HL-60 (cell line): ENCODE measurements at regions not wholly inside any gene's neighbourhood (a gene's known extent, or its start where the extent isn't known, plus 50 kb on each side); places are given as distances from the start of the nearest gene placed in this dataset.

Source experiments
- DNase-seq, 2 experiments: peaks; one replicate each; pipeline ENCODE4 v3.0.0-alpha.2; 2010 to 2020; ENCODE audit warnings: low read depth in 1 of 2, low spot score in 1 of 2
- H3K27ac ChIP-seq: fragments of 250-450 bp; sonication (Bioruptor Pico); replicated peaks from 2 replicates; pipeline ENCODE4 v1.5.1; 2020; ENCODE audit warnings: mild to moderate bottlenecking, moderate library complexity
- H3K27me3 ChIP-seq: fragments of 250-450 bp; sonication (Bioruptor Pico); 2 replicates; pipeline ENCODE4 v1.5.1; 2021; ENCODE audit warnings: mild to moderate bottlenecking, moderate library complexity; ENCODE audit not compliant: insufficient read depth, poor library complexity, severe bottlenecking
- H3K4me3 ChIP-seq: replicated peaks from 2 replicates; pipeline ENCODE4 v1.5.1; 2011; ENCODE audit warnings: mild to moderate bottlenecking, control low read depth, low read length; ENCODE audit not compliant: insufficient read depth
- CTCF ChIP-seq: IDR thresholded peaks from one replicate; pipeline ENCODE4 v1.5.1; 2011; ENCODE audit warnings: low read length, control low read depth, inconsistent platforms; ENCODE audit not compliant: insufficient read depth
- GABPA ChIP-seq: IDR thresholded peaks from 2 replicates; pipeline ENCODE4 v1.6.1; 2012; ENCODE audit warnings: low read depth
- POLR2AphosphoS5 ChIP-seq: IDR thresholded peaks from 2 replicates; pipeline ENCODE4 v1.6.1; 2012; ENCODE audit warnings: low read depth
- REST ChIP-seq: IDR thresholded peaks from 2 replicates; pipeline ENCODE4 v1.6.1; 2012; ENCODE audit warnings: low read depth; ENCODE audit not compliant: insufficient replicate concordance
- SPI1 ChIP-seq: IDR thresholded peaks from 2 replicates; pipeline ENCODE4 v1.6.1; 2012; ENCODE audit warnings: low read depth, mild to moderate bottlenecking, borderline replicate concordance

GRCh38 chr13:79197933-79198332 is 208.1 kb downstream of the RBM26 start:
- no peaks in the 10 kb centered on the region for H3K27me3 ChIP-seq
- DNase-seq, result no peak
- no peak overlapping the region for H3K27ac ChIP-seq
- no peak for TF ChIP-seq POLR2AphosphoS5
- no peak for TF ChIP-seq REST
- no peak for TF ChIP-seq SPI1
- TF ChIP-seq CTCF, result no peak
- no peak overlapping the region for H3K4me3 ChIP-seq

GRCh38 chr13:79196843-79197242 is 209.2 kb downstream of the RBM26 start:
- Histone ChIP-seq H3K4me3 (no peak overlapping the region), H3K27me3 (no peaks in the 10 kb centered on the region), H3K27ac (no peak overlapping the region)
- no peak for DNase-seq
- TF ChIP-seq GABPA (no peak), SPI1 (no peak)

- TF ChIP-seq POLR2AphosphoS5 (no peak), SPI1 (no peak), CTCF (no peak), GABPA (no peak), REST (no peak)
- no peaks in the 10 kb centered on the region for H3K27me3 ChIP-seq
- DNase-seq, result no peak
- H3K4me3 ChIP-seq, result no peak overlapping the region
- H3K27ac ChIP-seq, result no peak overlapping the region
Measured at GRCh38 chr13:79196366-79196765, 209.7 kb downstream of the RBM26 start.

- Histone ChIP-seq H3K27ac (no peak overlapping the region), H3K4me3 (no peak overlapping the region), H3K27me3 (no peaks in the 10 kb centered on the region)
- DNase-seq, result no peak
- no peak for TF ChIP-seq SPI1
Measured at GRCh38 chr13:79194727-79195126, 211.3 kb downstream of the RBM26 start.

- H3K27me3 ChIP-seq, result no peaks in the 10 kb centered on the region
- no peak for DNase-seq
- no peak for TF ChIP-seq GABPA
- no peak for TF ChIP-seq SPI1
- no peak overlapping the region for H3K27ac ChIP-seq
- H3K4me3 ChIP-seq, result no peak overlapping the region
Measured at GRCh38 chr13:79194272-79194671, 211.8 kb downstream of the RBM26 start.
